BE2C (cell line): ENCODE measurements at regions not wholly inside any gene's neighbourhood (a gene's known extent, or its start where the extent isn't known, plus 50 kb on each side); places are given as distances from the start of the nearest gene placed in this dataset.

Source experiments
- DNase-seq: peaks from one replicate; pipeline ENCODE4 v3.0.0-alpha.2; 2020
- H3K27me3 ChIP-seq: fragments of 250-450 bp; sonication (Bioruptor Pico); 2 replicates; pipeline ENCODE4 v1.5.1; 2020; ENCODE audit warnings: mild to moderate bottlenecking
- H3K36me3 ChIP-seq: fragments of 250-450 bp; sonication (Bioruptor Pico); 2 replicates; pipeline ENCODE4 v1.5.1; 2020; ENCODE audit warnings: mild to moderate bottlenecking
- H3K4me1 ChIP-seq: fragments of 250-450 bp; sonication (Bioruptor Pico); 2 replicates; pipeline ENCODE4 v1.5.1; 2020
- H3K4me3 ChIP-seq: 2 replicates; pipeline ENCODE4 v1.5.1; 2011; ENCODE audit warnings: low read depth, low read length
- H3K9me3 ChIP-seq: fragments of 250-450 bp; sonication (Bioruptor Pico); 2 replicates; pipeline ENCODE4 v1.5.1; 2020
- TF ChIP-seq, protein P1 (sequence below): IDR thresholded peaks from 2 replicates; pipeline ENCODE4 v1.5.1; 2012; ENCODE audit warnings: mild to moderate bottlenecking, low read depth, low read length

- Histone ChIP-seq H3K9me3 (no peaks in the 10 kb centered on the region), H3K4me1 (peaks cover 3% of the 10 kb centered on the region; the same call in 1 of the 2 replicates), H3K27me3 (no peaks in the 10 kb centered on the region), H3K36me3 (no peaks in the 10 kb centered on the region), H3K4me3 (no peak overlapping the region)
- no peak for DNase-seq
- TF ChIP-seq, protein P1, sequence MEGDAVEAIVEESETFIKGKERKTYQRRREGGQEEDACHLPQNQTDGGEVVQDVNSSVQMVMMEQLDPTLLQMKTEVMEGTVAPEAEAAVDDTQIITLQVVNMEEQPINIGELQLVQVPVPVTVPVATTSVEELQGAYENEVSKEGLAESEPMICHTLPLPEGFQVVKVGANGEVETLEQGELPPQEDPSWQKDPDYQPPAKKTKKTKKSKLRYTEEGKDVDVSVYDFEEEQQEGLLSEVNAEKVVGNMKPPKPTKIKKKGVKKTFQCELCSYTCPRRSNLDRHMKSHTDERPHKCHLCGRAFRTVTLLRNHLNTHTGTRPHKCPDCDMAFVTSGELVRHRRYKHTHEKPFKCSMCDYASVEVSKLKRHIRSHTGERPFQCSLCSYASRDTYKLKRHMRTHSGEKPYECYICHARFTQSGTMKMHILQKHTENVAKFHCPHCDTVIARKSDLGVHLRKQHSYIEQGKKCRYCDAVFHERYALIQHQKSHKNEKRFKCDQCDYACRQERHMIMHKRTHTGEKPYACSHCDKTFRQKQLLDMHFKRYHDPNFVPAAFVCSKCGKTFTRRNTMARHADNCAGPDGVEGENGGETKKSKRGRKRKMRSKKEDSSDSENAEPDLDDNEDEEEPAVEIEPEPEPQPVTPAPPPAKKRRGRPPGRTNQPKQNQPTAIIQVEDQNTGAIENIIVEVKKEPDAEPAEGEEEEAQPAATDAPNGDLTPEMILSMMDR, result no peak
These were observed 93.2 kb upstream of the KCTD3 start for GRCh38 chr1:215473943-215474342.

DNA sequence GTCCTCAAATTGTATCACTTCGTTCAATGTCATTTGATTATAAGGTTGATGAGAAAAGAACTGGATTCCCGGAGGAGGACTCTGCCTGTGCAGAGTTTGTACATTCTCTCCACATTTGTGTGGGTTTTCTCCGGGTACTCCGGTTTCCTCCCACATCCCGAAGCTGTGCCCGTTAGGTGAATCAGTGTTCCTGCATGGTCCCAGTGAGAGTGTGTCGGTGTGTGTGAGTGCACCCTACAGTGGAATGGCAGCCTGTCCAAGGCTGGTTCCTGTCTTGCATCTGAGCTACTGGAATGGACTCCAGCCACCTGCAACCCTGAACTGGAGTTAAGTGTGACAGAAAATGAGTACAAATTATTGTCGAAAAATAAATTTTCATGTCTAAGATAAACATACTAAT, 92.2 kb upstream of the KCTD3 start:
- peaks cover 3% of the 10 kb centered on the region; the same call in 1 of the 2 replicates for H3K4me1 ChIP-seq
- TF ChIP-seq, protein P1, result no peak
- no peaks in the 10 kb centered on the region for H3K9me3 ChIP-seq
- H3K36me3 ChIP-seq, result no peaks in the 10 kb centered on the region
- no peaks in the 10 kb centered on the region for H3K27me3 ChIP-seq
- no peak for DNase-seq
- H3K4me3 ChIP-seq, result no peak overlapping the region

DNA sequence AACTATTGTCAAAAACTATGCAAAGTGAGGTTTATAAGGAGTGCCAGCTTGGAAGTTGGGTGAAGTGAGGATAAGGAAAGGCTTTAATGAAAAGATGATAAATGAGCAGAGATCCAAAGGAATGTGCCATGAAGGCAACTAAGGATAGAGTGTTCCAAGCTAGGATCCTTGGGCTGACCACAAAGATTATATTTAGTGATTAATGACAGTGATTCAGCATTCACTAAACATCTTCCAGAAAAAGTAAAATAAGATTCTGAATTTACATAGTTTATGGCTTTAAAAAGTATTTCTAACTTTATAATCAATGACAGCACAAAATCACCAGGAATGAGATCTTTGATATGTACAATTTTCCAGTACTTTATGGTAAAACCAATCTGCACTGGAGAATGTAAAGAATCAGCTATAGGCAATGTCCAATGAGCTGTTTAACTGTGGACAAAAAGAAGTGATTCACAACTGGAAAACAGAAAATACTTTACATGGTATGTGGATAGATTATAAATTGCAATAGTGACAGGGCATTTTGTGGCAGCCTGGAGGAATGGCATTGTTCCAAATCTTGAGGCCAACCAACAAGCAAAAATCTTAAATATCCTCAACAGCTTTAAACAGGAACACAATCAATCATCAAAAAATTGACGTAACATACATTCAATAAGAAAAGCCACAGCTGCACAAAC, 91.2 kb upstream of the KCTD3 start:
- Histone ChIP-seq H3K4me1 (peaks cover 3% of the 10 kb centered on the region; the same call in 1 of the 2 replicates), H3K36me3 (no peaks in the 10 kb centered on the region), H3K9me3 (no peaks in the 10 kb centered on the region), H3K27me3 (no peaks in the 10 kb centered on the region), H3K4me3 (no peak overlapping the region)
- no peak for DNase-seq
- TF ChIP-seq, protein P1, result no peak

- no peaks in the 10 kb centered on the region for H3K9me3 ChIP-seq
- H3K4me1 ChIP-seq, result peaks cover 3% of the 10 kb centered on the region; the same call in 1 of the 2 replicates
- H3K36me3 ChIP-seq, result no peaks in the 10 kb centered on the region
- TF ChIP-seq, protein P1, result no peak
- no peak overlapping the region for H3K4me3 ChIP-seq
- no peaks in the 10 kb centered on the region for H3K27me3 ChIP-seq
- DNase-seq, result no peak
These were observed 90.6 kb upstream of the KCTD3 start for GRCh38 chr1:215476541-215476940.

- TF ChIP-seq, protein P1, result no peak
- Histone ChIP-seq H3K27me3 (no peaks in the 10 kb centered on the region), H3K4me1 (peaks cover 3% of the 10 kb centered on the region; the same call in 1 of the 2 replicates), H3K36me3 (no peaks in the 10 kb centered on the region), H3K4me3 (no peak overlapping the region), H3K9me3 (no peaks in the 10 kb centered on the region)
- no peak for DNase-seq
These were observed 89.5 kb upstream of the KCTD3 start for GRCh38 chr1:215477632-215478031.

DNA sequence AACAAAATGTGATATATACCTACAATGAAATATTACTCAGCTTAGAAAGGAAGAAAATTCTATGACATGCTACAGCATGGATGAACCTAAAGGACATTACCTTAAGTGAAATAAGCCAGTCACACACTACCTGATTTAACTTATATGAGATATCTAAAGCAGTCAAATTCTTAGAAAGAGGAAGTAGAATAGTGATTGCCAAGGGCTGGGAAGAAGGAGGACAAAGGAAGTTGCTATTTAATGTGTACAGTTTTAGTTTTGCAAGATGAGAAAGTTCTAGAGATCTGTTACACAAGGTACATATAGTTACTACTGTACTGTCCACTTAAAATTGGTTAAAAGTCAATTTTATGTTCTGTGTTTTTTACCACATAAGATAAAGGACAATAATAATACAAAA, 87.5 kb upstream of the KCTD3 start:
- Histone ChIP-seq H3K9me3 (no peaks in the 10 kb centered on the region), H3K4me3 (no peak overlapping the region), H3K27me3 (0 out of 2 replicates have a peak, but pooled peaks cover 3% of the 10 kb centered on the region), H3K36me3 (no peaks in the 10 kb centered on the region), H3K4me1 (peaks cover 3% of the 10 kb centered on the region; the same call in 1 of the 2 replicates)
- TF ChIP-seq, protein P1, result no peak
- DNase-seq, result no peak
